Left ventricle myocardium superior (tissue), 1 donor: ENCODE measurements at regions not wholly inside any gene's neighbourhood (a gene's known extent, or its start where the extent isn't known, plus 50 kb on each side); places are given as distances from the start of the nearest gene placed in this dataset.

ENCODE experiments used
- ATAC-seq: fragments of 200-7000 bp; cut with Tn5 transposase; one replicate; pipeline ENCODE4 v1.9.1; 2020; ENCODE audit warnings: mild to moderate bottlenecking, moderate library complexity
- DNase-seq: peaks from one replicate; pipeline ENCODE4 v3.0.0-alpha.2; 2020
- intact Hi-C: fragments of 100-400 bp; cut with micrococcal nuclease; formaldehyde crosslinking; loops from one replicate; pipeline ENCODE4 v1.11.0; 2022
- donor health status: DM: no; HTN: yes; CAD: no; lungs with severe emphysema.

DNA sequence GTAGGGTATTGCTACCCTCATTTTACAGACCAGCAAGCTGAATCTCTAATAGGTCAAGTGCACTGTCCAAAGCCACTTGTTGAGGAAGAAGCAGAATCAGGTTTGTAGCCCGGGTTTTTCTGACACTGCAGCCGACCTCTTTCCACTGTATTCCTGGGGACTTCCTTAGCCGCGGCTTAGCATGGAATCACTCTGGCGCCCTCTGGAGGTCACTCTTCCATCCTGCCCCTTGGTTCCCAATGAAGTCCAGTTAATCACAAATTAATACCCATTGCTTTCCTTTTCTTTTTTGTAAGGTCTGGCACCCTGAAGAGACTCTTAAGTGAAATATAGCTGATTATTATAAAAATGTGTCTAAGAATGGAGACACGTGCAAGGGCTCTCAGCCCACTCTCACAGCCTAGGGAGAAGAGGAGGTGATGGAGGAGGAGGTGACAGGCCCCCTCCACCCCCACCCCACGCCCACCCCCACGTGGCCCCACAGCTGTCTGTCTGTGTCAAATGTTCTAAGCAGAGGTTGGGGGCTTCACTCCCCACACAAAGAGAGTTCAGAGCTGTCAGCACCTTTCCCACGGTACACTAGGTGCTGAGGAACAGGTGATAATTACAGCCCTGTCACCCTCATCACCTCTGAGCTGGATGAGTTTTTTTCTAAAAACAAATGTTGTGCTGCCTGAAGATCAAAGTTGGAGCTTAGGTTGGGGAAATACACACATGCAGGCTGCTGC lies 57.7 kb upstream of the DRD2 start:
- peak; percentile 81 for DNase-seq
- ATAC-seq, result peak; percentile 87
- intact Hi-C loops, result no loop called here

DNA sequence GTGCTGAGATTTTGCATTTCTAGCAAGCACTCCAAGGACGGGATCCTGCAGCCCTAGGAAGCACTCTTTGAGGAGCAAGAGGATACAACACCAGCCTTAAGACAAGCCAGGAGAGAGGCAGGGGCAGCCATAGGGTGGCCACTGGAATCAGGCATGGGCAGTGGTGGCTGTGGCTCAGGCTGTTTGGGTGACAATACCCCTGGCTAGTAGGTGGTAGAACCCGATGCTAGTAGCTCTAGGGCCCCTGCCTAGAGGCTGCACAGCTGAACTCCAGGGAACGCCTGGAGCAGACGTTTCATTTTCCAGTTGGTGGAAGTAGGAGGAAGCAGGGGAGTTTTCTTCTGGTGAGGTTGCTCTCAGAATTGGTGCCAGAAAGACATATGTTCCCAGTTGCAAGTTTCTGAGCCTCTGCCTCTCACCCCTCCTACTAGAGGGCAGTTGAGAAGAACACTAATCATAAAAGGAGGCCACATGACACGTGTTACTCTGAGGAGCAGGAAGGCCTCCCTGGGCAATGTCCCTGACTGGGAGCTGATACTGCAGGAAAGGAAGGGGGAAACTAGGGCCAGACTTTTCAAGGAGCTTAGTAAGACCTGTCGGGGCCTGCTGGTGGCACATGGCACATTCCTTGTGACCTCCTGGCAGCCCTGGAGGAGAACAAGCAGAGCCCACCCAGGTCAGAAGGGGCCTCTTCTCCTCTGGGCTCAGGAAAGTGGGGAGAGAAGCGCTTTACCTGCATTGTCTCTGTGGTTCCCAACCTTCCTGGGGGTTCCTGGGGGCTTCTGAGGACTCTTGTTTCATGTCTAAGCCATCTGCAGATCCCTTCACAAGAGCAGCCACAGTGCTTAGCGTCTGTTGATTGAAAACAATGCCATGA lies 56.6 kb upstream of the DRD2 start:
- ATAC-seq (peak; percentile 41), DNase-seq (no peak)
- intact Hi-C loops, result no loop called here

DNA sequence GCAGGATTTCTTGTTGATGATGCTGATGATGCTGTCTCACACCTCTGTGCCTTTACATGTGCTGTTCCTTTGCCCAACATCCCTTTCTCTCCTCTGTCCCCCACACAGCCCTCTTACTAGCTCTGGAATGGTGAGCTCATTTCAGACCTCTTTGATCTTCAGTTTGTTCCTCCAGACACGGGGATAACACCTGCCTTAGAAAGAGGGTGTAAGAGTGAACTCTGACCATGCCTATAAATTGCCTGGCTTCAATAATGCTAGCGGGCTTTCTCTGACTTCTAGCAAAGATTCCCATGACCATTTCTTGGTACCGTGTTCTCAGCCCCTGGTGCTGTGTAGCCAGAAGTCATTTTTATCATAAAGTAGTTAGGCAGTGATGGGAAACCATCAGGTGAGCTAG lies 55.9 kb upstream of the DRD2 start:
- no peak for ATAC-seq
- intact Hi-C loops, result no loop called here
- no peak for DNase-seq

DNA sequence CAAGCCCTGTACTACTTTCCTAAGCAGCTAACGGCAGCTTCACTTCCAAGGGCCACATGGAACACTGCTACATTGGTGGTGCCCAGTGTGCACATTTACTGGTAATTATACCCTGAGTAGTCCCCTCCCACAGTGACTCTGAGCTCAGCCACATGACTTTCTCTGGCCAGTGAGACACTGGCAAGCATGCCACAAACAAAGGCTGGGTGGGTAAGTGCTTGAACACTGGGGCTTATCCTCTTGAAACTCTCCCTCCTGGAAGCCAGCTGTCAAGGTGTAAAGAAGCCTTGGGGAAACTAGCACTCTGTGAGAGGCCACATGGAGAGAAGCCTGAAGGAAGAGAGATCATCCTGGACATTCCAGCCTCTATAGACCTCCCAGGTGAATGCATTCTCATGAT lies 54.4 kb upstream of the DRD2 start:
- intact Hi-C loops, result loop anchor here (5.0 kb wide), 1 partner anchor 222 kb away; no protein-coding TSS in a partner anchor
- DNase-seq, result no peak
- ATAC-seq, result no peak

DNA sequence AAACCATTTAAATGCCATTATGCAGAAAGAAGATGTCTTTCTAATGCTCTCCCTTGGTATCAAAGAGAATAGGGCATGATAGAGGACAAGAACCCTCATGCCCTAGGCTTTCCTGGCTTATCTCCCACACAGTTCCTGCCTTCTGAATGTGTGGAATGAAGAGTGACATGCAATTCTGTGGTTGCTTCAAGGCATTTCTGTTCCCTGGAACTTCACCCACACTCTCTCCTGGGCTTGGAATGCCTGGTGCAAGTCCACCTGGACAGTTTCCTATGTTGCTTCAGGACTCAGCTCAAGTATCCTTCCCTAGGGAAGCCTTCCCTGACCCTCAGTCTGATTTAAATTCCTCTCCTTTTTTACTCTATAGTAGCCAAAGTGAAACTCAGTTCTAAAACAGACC lies 53.8 kb upstream of the DRD2 start:
- intact Hi-C loops, result loop anchor here (5.0 kb wide), 1 partner anchor 222 kb away; no protein-coding TSS in a partner anchor
- DNase-seq (no peak), ATAC-seq (no peak)

DNA sequence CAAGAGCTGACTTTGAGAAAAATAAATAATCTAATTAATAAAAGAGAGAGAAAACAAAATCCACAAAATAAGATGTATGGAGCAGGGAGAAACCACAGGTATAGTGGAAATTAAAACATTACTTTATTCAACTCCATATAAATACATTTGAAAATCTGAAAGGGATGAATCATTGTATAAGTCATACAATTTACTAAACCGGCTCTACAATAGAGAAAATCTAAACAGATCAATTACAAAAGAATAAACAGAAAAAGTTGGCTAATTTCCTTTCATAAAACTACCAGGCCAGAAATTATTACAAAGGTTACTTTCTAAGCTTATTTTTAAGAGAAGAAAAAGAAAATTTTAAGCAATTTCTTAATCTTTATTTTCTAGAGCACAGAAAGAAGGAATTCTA lies 51.3 kb upstream of the DRD2 start:
- ATAC-seq, result no peak
- intact Hi-C loops, result loop anchor here (5.0 kb wide), 1 partner anchor 219 kb away; no protein-coding TSS in a partner anchor
- no peak for DNase-seq
